Fibroblast of skin of left biceps (primary cell): ENCODE measurements at regions not wholly inside any gene's neighbourhood (a gene's known extent, or its start where the extent isn't known, plus 50 kb on each side); places are given as distances from the start of the nearest gene placed in this dataset.

Experiments used
- DNase-seq, 2 experiments: peaks; one replicate each; pipeline ENCODE4 v3.0.0-alpha.2; 2013; ENCODE audit warnings: low read depth in 2 of 2

- DNase-seq = no peak
Measured at GRCh38 chr4:157527954-157528353, 307.4 kb downstream of the GRIA2 start.

- DNase-seq = no peak
Measured at GRCh38 chr4:157521906-157522305, 301.4 kb downstream of the GRIA2 start.

GRCh38 chr4:157514711-157515110 lies 294.2 kb downstream of the GRIA2 start:
- DNase-seq = no peak

GRCh38 chr4:157509341-157509740 lies 288.8 kb downstream of the GRIA2 start:
- no peak for DNase-seq

GRCh38 chr4:157502656-157503055 lies 282.1 kb downstream of the GRIA2 start:
- DNase-seq = no peak

- DNase-seq = no peak
Measured at GRCh38 chr4:157459785-157460184, 239.3 kb downstream of the GRIA2 start.

- DNase-seq = no peak
Measured at GRCh38 chr4:157447195-157447594, 226.7 kb downstream of the GRIA2 start.

- DNase-seq = no peak
Measured at GRCh38 chr4:157444014-157444413, 223.5 kb downstream of the GRIA2 start.

GRCh38 chr4:157443537-157443936 lies 223.0 kb downstream of the GRIA2 start:
- no peak for DNase-seq

GRCh38 chr4:157425897-157426296 lies 205.4 kb downstream of the GRIA2 start:
- no peak for DNase-seq

GRCh38 chr4:157423526-157424020 lies 203.0 kb downstream of the GRIA2 start:
- DNase-seq = no peak

GRCh38 chr4:157421365-157421764 lies 200.8 kb downstream of the GRIA2 start:
- no peak for DNase-seq
